HG02588 (cell line): ENCODE measurements at regions not wholly inside any gene's neighbourhood (a gene's known extent, or its start where the extent isn't known, plus 50 kb on each side); places are given as distances from the start of the nearest gene placed in this dataset.
A peak's percentile ranks its signal among the peaks of the same experiment; 100 is the strongest.
"Not testable (repeated sequence)": the region's sequence is repeated elsewhere in the genome, so short reads cannot be mapped to it uniquely, and the experiment has no call there.

Experiments used
- ATAC-seq: cut with Tn5 transposase; IDR thresholded peaks from one replicate; pipeline ENCODE4 v1.9.1; 2021; ENCODE audit warnings: mild to moderate bottlenecking, moderate library complexity; ENCODE audit not compliant: unreplicated experiment

DNA sequence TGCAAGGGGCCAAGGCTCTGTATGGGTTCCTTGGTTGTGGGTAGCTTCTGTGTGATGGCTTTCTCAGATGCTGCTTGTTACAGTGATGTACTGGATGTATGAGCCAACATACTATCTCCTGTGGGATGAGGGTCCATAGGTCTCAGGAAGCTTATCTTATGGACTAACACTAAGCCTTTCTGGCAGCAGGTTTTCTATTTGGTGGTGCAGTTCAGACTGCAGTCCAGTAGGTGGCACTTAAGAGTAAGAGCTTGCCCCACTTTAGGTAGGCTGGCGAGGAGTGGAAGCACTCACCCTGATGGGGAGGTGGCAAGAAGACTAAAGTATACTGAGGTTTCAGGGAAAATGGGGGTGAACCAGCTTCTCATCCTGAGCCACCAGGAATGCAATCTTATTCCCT is 306.7 kb upstream of the MAOA start:
- peak; percentile 49 for ATAC-seq

DNA sequence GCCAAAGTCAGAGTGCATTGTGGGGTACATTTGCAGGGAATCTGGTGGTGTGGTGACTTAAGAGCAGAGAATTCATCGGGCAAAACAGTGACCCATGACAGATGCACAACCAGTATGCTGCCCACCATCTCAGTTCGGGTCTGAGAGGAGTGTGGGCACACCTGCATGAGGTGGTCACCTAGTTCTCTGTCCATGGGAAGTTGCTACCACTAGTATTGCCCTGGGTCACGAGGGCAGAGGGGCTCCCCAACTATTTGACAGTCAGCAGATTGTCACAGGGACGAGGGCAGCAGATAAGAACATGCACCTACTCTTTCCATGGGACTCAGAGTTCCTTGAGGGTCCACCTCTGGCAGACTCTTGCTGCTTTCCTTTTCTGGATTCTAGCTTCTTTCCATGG is 305.2 kb upstream of the MAOA start:
- ATAC-seq: no peak

DNA sequence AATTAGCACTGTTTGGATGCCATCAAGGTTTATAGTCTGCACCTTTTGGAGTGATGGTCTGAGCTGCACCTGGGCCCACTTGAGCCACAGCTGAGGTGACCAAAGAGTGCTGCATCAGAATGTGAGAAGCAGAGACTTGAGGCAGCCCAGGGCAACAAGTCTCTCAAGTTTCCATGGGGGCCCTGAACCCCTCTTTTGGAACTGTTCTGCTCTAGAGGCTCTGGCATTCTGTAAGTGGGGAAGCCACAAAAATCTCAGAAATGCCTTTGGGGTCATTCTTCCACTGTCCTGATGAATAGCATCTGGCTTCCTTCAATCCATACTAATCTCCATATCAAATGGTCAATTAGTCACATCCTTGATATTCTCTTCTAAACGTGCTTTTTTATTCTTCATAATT is 298.4 kb upstream of the MAOA start:
- no peak for ATAC-seq

DNA sequence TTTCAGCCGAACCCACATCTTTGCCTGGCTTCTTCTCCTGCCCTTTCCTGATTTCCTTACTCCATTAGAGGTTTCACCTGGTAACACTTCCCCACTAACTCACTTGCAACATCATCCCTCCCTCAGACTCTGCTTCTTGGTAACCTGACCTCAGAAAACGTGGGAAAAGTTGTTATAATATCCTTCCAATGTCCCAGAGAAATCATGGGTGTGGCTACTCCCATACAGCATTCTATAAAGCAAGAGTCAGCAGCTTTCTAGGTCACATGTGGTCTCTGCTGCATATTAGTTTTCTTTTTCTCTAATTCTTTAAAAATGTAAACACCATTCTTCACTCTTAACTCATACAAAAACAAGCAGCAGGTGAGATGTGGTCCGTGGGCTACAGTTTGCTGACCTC is 283.1 kb upstream of the MAOA start:
- ATAC-seq: no peak

DNA sequence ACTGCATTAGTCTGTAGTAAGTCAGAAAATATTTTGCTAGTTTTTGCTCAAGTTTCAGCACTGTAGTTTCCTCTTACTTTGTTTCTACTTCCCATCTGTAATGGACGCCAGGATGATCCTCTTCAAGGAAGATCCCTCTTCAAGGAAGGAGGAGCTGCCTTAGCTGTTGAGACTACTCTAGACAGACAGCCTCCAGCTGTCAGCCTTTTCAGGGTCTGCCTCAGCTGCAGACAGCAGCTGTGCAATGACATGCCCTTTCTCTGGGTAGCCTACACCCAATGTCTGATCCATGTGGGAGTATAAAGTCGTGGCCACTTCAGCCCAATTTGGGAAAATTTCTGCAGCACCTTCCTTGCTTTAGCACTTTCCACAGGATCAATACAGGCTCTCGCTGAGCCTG is 281.0 kb upstream of the MAOA start:
- no peak for ATAC-seq

DNA sequence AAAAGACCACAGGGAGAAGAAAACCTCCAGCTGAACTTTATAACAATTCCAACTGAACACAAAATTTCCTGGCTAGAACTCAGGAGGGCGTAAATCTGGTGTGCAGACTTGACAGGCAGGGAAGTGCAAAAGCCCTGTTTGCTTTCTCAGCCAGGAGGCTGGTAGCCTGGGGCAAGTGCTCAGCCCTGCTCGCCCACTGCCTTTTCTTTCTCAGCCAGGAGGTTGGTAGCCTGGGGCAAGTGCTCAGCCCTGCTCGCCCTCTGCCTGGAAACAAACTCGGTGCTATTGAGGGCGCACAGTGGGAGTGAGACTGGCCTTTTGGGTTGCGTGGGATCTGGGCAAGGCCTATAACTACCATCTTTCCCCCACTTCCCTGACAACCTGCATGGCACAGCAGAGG is 275.4 kb upstream of the MAOA start:
- no peak for ATAC-seq

DNA sequence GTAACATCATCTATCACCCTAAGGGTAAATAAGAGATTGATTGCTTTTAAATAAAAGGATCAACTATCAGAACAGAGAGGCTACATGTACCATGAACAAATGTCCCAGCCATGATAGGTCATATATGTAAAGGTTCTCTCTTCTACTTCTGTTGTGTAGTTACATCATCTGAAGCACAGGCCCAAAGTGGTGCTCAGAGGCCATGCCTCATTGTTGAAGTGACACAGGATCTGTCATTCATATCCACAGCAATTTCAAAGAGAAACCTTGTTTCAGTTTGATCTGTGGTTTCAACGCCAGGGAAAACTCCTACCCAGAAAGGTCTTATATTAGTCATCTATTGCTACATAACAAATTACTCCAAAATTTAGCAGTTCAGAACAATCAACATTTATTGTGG is 269.2 kb upstream of the MAOA start:
- ATAC-seq: no peak

DNA sequence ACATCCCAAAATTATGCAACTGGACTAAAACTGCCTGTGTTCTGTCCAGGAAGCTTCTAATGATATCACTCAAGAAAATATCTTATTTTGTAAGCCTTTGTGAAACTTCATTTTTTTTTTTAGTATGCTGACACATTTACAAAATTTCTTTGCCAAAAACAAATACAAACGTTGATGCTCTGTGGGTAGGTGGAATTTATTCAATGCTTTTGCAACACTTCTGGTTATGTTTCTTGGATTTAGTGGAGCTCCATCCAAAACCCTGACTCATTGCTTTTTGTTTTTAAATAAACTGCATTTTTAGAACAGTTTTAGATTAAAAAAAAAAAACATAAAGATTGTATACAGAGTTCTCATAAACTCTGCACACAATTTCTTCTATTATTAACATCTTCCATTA is 250.9 kb upstream of the MAOA start:
- ATAC-seq: no peak

DNA sequence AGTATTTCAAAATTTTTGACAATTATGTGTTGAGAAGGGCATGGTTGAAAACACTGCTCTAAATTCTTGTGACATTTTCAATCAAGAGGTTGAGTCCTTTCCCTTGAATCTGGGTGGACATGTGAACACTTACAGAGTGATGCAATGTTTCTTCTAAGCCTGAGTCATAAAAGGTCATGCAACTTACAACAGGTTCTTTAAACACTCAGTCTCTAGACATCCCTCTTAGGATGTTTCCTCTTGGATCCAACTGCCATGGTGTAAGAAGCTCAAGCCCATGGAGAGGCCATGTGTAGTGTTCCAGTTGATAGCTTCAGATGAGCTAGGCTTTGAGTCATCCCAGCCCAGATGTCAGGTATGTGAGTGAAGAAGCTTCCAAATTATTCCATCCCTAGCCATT is 232.2 kb upstream of the MAOA start:
- ATAC-seq: no peak

DNA sequence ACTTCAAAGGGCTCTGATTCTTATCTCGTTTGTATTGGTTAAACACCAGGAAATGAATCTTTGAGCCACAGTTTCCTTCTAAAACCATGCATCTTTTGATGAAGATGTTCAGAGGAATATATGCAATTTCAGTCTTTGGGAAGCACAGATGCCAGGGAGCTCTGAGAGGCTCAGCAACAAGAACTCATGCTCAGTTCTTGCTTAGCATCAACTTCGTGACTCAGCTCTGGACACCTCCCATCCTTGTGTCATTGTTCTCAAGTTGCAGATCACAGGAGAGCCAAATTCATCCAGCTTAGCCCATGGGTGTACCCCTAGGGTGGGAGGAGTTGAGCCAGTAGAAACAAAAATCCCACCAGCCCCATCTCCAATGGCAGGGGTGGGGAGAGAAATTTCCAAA is 219.6 kb upstream of the MAOA start:
- no peak for ATAC-seq

DNA sequence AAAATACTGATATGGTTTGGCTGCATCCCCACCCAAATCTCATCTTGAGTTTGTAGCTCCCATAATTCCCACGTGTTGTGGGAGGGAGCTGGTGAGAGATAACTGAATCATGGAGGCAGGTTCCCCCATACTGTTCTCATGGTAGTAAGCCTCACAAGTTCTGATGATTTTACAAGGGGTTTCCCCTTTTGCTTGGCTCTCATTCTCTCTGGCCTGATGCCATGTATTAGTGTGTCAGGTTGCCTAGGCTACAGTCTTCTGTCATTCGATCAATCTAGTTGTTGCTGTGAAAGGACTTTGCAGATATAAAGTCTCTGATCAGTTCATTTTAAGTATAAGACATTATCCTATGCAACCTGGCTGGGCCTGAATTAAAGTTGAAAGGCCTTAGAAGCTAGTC is 209.3 kb upstream of the MAOA start:
- ATAC-seq: no peak

DNA sequence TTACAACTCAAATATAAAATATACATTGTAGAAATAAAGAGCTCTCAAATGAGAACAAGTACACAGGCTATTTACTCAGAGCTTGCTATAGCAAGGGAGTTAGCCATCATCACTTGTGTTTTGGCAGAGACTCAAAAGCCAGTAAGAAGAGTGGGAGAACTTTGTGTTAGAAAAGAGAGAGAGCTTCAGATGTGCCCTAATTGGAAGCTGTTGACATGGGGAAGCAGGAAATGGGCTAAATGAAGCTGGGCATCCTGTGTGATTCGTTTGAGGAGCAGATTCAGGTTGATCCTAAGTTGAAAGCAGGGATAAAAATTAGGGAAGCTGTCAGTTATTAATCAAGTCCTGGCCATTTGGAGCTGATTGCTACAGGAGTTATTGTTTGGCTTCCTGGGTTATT is 207.4 kb upstream of the MAOA start:
- no peak for ATAC-seq

DNA sequence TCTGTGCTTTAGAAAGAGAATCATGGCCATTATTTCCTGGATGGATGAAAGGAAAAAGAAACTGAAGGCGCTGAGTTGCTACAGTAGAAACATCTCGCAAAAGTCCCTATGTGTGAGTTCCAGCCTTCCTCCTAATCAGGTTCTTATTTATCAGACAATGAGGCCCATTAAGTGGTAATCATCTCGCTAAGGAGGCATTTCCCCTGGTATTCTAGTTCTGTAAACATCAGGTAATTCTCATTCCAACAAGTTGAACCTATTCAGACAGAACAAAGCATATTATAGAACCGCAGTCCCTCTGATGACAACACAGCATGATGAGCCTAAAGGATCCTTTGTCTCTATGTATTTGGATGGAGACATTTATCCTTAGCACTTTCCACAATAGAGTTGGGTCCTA is 205.7 kb upstream of the MAOA start:
- no peak for ATAC-seq

DNA sequence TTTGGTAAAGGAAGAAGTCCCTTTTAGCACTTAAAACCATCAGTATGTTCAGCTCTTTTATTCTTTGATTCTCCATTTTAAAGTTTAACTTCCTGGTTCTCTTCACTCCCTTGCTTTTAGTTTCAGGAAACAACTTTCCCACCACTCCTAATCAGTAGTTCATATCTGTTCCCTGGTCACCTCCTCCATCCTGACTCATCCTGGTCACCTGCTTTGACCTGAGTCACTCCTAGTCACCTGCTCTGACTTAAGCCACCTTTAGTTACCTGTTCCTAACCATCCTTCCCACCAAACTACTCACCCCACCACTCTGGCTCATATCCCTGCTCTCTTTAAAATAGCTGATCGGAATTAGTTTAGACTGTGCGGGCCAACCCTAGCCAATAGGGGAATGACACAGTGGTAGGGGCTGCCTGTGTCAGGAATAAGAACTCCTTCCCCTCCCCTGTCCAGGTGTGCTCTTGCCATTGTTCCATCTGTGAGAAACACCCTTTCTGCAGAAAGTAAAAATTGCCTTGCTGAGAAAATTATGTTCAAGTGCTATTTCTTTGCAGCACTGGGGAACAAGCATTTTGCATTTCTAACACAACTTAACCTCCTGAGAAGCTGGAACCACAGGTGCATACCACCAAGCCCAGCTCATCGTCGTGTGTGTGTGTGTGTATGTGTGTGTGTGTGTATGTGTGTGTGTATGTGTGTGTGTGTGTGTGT is 204.0 kb upstream of the MAOA start:
- not testable (repeated sequence) for ATAC-seq

DNA sequence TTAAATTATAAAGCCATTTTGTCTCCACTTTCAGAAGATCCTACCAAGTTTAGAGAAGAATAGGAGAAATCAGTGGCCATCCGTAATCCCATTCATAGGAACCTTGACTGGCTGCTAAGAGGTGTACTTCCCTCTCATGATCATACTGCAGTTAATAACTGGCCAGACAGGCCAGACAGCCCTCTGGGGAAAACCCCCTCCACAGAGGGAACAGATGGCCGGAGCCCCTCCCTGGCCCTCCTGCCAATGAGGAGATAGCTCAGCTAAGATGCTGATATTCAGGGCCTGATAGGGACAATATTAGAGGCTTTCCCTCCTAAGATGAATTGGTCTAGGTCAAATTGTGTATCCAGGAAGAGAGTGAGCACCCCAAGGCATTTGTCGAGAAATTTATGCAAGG is 200.0 kb upstream of the MAOA start:
- no peak for ATAC-seq

DNA sequence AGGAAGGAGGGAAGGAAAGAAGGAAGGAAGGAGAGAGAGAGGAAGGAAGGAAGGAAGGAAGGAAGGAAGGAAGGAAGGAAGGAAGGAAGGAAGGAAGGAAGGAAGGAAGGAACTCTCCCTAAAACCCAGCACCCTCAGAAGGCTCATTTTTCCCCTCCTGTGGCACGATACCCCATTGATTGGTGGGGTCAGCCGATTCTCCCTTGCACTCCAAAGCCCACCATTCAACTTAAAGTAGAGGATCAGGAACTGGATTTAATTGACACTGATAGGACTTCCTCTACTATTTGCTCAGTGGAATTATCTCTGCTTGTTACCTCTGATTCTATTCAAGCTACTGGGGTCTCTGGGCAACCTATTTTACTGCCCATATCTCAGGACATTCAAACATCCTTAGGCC is 199.2 kb upstream of the MAOA start:
- no peak for ATAC-seq

DNA sequence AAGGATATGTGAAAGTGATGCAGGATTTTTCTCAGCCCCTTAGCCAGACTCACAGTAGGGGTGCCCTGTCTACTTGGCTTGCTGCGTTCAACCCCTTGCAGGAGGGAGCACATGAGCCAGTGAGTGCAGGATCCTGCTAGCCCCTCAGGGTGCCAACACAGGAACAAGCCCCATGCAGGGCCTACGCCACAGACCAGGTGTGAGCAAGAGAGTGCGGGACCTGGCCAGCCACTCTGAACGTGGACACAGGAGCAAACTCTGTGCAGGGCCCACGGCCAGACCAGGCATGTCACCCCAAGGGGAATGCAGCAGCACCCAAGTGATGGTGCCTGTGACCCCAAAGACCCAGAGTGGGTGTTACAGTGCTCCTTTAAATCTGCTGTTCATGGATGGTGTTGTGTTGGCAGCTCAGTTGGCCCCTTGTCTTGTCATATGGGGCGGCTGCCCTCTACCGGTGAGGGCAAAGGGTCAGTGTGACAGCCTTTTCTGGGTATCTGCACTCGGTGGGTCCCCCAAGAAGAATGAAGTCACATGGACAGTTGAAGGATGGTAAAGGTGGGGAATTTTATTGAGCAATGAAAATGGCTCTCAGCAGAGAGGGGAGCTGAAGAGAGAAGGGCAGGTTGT is 188.4 kb upstream of the MAOA start:
- no peak for ATAC-seq

DNA sequence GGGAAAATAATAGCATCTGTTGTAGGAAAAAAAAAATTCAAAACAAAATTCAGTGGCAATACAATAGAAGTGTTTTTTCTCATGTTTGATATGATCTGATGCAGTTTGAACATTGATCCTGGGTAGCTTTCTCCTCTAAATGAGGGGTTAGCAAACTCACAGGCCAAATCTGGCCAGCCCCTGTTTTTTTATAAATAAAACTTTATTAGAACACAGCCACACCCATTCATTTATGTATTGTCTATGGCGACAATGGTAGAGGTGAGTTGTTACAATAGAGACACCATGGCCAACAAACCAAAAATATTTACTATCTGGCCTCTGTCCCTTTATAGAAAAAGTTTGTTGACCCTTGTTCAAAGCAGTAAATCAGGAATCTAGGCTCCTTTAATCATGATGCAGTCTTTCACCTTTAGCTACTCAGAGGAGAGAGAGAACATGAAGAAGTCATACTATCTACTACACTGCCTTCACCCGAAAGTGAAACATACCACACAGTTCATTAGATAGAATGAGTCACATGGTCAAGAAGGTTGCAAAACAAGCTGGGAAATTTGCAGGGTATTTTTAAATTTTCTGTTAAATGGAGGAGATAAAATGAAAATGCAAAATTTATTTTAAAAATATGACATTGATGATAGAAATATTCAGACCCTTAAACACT is 186.6 kb upstream of the MAOA start:
- ATAC-seq: no peak

DNA sequence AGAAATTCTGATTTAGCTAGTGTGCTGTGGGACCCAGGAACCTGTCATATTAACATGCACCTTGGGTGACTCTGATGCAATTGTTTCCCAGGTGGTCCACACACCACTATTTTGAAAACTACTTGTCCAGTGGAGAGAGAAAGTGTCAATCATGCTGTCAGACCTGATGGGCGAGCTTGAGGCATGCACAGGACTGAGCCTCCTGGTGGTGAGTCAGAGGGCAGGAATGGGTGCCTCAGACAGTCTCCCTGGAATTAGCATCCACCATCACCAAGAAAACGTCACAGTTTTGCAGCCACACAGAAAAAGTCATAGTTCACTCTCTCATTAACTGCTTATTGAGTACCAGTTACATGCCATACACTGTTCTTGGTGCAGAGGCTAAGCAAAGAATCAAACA is 181.8 kb upstream of the MAOA start:
- ATAC-seq: no peak

DNA sequence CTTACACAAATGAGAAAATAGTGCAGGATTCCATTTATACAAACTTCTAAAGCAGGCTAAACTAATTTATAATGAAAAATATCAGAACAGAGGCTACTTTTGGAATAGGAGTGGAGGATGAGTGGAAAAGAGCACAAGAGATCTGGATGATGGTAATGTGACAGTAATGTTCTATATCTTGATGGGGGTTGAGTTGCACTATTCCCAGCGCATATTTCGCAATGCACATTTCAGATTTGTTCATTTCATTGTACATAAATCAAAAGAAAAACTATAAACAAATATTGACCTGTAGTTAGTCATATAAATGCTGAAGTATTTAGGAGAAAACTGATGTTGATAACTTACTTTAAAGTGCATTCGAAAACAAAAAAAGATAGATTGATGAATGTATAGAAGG is 177.0 kb upstream of the MAOA start:
- no peak for ATAC-seq

DNA sequence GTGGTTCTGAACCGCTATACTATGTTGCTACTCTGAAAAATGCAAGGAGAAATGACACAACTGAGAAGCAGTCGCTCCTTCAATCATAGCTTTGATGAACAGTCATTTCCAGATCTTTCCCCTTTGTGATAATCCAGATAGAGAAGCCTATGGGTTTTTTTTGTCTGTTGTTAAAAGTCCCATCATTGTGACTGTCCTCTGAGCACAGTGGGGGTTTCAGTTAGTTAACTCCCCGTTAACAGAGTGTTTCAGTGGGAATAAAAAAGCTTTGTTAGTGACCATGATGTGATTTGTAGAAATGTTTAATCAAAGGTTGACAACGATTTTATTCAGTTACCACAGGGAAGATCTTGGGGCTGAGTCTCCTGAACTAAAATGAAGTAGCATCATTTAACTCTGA is 176.2 kb upstream of the MAOA start:
- ATAC-seq: no peak

DNA sequence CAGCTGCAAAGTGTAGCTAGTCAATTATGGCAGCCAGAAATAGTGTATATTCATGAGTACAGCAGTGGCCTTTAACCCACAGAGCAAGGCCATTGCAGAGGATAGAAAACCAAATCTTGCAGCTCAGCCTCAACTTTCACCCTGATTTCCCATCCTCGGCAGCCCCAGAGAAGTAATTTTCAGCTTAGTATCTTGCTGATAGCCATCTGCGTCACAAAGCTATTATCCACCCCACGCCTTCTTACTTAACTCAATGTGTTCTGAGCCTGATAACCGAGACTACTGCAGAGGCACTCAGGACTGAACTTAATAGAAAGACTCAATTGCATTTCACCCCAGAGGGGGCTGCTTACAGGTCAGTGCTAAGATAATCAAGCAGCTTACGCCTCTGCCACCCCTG is 174.5 kb upstream of the MAOA start:
- ATAC-seq: no peak

DNA sequence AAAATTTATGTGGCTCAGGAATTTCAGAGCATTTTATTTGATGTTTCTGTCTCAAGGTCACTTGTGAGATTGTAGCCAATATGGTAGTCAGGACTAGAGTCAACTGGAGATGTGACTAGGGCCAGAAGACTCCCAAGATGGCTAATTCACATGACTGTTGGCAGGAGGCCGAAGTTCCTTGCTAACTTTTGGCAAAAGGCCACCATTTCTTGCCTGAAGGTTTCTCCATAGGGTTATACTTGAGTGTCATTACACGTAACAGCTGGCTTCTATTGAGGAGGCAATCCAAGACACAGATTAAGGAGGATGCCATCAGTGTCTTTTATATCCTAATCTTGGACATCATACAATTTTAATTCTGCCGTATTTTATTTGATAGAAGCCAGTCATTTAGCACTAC is 162.3 kb upstream of the MAOA start:
- no peak for ATAC-seq
